ENCODE measurements at regions not wholly inside any gene's neighbourhood (a gene's known extent, or its start where the extent isn't known, plus 50 kb on each side); places are given as distances from the start of the nearest gene placed in this dataset.
"Not testable (repeated sequence)": the region's sequence is repeated elsewhere in the genome, so short reads cannot be mapped to it uniquely, and the experiment has no call there.

- no peak overlapping the region for H3K4me3 Mint-ChIP-seq
- Histone ChIP-seq H3K27ac (ENCODE audit: low read depth, low read length) (no peak overlapping the region), H3K4me3 (ENCODE audit: low read length) (no peak overlapping the region), H3K4me1 (ENCODE audit: control insufficient read depth in 2 of 2, insufficient read depth in 2 of 2, low read length in 2 of 2) (peaks cover 0 to 3% of the 10 kb centered on the region in 2 donors), H3K9me3 (ENCODE audit: control insufficient read depth in 2 of 3, low read length in 3 of 3) (no peaks in the 10 kb centered on the region), H3K27me3 (ENCODE audit: control insufficient read depth in 2 of 2, insufficient read depth in 2 of 2, low read length in 2 of 2) (no peaks in the 10 kb centered on the region), H3K36me3 (ENCODE audit: control insufficient read depth in 2 of 3, insufficient read depth in 3 of 3, low read length in 3 of 3) (no peaks in the 10 kb centered on the region)
- peak overlapping the region in 1 of 9 donors; percentile 23 for H3K27ac Mint-ChIP-seq
- H3K9me3 Mint-ChIP-seq, result peaks cover 0 to 3% (median 0%) of the 10 kb centered on the region in 11 donors
- ATAC-seq, result no peak
- intact Hi-C loops (cut with micrococcal nuclease), result loop anchor here (5.0 kb wide), 2 partner anchors 158 to 447 kb away; partner anchors contain the start of gene ADSS2 (in 1 of the 2)
- POLR2A ChIA-PET, result no interaction called here
- CTCF ChIA-PET, result interaction anchor here (0.8 kb wide), 1 partner anchor 958 kb away, joined by 4 read pairs; no protein-coding TSS in a partner anchor
- peaks cover 0 to 14% (median 6%) of the 10 kb centered on the region in 5 donors for H3K27me3 Mint-ChIP-seq
- H3K4me1 Mint-ChIP-seq, result peaks cover 7 to 21% (median 18%) of the 10 kb centered on the region in 7 donors
- no peak for DNase-seq
- H3K36me3 Mint-ChIP-seq, result peaks cover 0 to 4% (median 0%) of the 10 kb centered on the region in 5 donors
Observed at GRCh38 chr1:244294599-244295224, 157.0 kb downstream of the ADSS2 start.

DNA sequence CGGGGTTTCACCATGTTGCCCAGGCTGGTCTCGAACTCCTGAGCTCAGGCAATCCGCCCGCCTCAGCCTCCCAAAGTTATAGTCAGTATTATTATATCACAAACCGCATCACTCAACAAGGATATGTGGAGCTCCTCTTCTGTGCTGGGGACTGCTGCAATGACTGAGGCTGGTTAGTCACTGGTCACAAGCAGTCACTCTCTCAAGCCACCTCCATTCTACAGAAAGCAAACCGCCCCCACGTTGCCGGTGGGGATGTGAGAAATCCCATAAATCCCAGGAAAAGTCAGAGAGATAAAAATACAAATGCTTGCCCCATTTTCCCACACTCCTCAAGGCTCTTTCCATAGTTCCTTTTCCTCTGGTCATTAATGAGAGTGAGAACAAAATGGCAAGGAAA lies 155.7 kb downstream of the ADSS2 start:
- Histone ChIP-seq H3K27me3 (ENCODE audit: control insufficient read depth in 2 of 2, insufficient read depth in 2 of 2, low read length in 2 of 2) (no peaks in the 10 kb centered on the region), H3K4me3 (ENCODE audit: low read length) (no peak overlapping the region), H3K9me3 (ENCODE audit: control insufficient read depth in 2 of 3, low read length in 3 of 3) (no peaks in the 10 kb centered on the region), H3K36me3 (ENCODE audit: control insufficient read depth in 2 of 3, insufficient read depth in 3 of 3, low read length in 3 of 3) (no peaks in the 10 kb centered on the region), H3K4me1 (ENCODE audit: control insufficient read depth in 2 of 2, insufficient read depth in 2 of 2, low read length in 2 of 2) (peaks cover 0 to 3% of the 10 kb centered on the region in 2 donors), H3K27ac (ENCODE audit: low read depth, low read length) (no peak overlapping the region)
- ChIA-PET POLR2A (no interaction called here), CTCF (no interaction called here)
- peak overlapping the region in 1 of 9 donors; percentile 40 for H3K27ac Mint-ChIP-seq
- peaks cover 0 to 2% (median 0%) of the 10 kb centered on the region in 11 donors for H3K9me3 Mint-ChIP-seq
- no peak for DNase-seq
- H3K4me3 Mint-ChIP-seq, result no peak overlapping the region
- intact Hi-C loops (cut with micrococcal nuclease), result loop anchor here (5.0 kb wide), 2 partner anchors 156 to 449 kb away; partner anchors contain the start of gene ADSS2 (in 1 of the 2)
- ATAC-seq, result no peak
- peaks cover 0 to 8% (median 0%) of the 10 kb centered on the region in 5 donors for H3K27me3 Mint-ChIP-seq
- H3K4me1 Mint-ChIP-seq, result peaks cover 7 to 19% (median 13%) of the 10 kb centered on the region in 7 donors
- H3K36me3 Mint-ChIP-seq, result peaks cover 0 to 2% (median 0%) of the 10 kb centered on the region in 5 donors

GRCh38 chr1:244296447-244296846 lies 155.3 kb downstream of the ADSS2 start:
- Histone ChIP-seq H3K4me1 (ENCODE audit: control insufficient read depth in 2 of 2, insufficient read depth in 2 of 2, low read length in 2 of 2) (peaks cover 0 to 3% of the 10 kb centered on the region in 2 donors), H3K4me3 (ENCODE audit: low read length) (no peak overlapping the region), H3K27me3 (ENCODE audit: control insufficient read depth in 2 of 2, insufficient read depth in 2 of 2, low read length in 2 of 2) (no peaks in the 10 kb centered on the region), H3K36me3 (ENCODE audit: control insufficient read depth in 2 of 3, insufficient read depth in 3 of 3, low read length in 3 of 3) (no peaks in the 10 kb centered on the region), H3K27ac (ENCODE audit: low read depth, low read length) (no peak overlapping the region), H3K9me3 (ENCODE audit: control insufficient read depth in 2 of 3, low read length in 3 of 3) (no peaks in the 10 kb centered on the region)
- Mint-ChIP-seq H3K27ac (no peak overlapping the region), H3K36me3 (peaks cover 0 to 2% (median 0%) of the 10 kb centered on the region in 5 donors), H3K9me3 (peaks cover 0 to 2% (median 0%) of the 10 kb centered on the region in 11 donors), H3K4me1 (peaks cover 6 to 16% (median 8%) of the 10 kb centered on the region in 7 donors), H3K27me3 (peaks cover 0 to 8% (median 0%) of the 10 kb centered on the region in 5 donors), H3K4me3 (no peak overlapping the region)
- intact Hi-C loops (cut with micrococcal nuclease), result loop anchor here (5.0 kb wide), 2 partner anchors 156 to 449 kb away; partner anchors contain the start of gene ADSS2 (in 1 of the 2)
- CTCF ChIA-PET, result interaction anchor here (1.3 kb wide), 1 partner anchor 8 kb away, joined by 4 read pairs; no protein-coding TSS in a partner anchor
- POLR2A ChIA-PET, result interaction anchor here (0.6 kb wide), 2 partner anchors 23 to 440 kb away, joined by 3 to 4 read pairs; no protein-coding TSS in a partner anchor
- ATAC-seq, result no peak
- no peak for DNase-seq

- no peak overlapping the region for H3K27ac ChIP-seq (ENCODE audit: low read depth, low read length)
- H3K36me3 ChIP-seq (ENCODE audit: control insufficient read depth in 2 of 3, insufficient read depth in 3 of 3, low read length in 3 of 3), result no peaks in the 10 kb centered on the region
- Mint-ChIP-seq H3K4me1 (peaks cover 5 to 12% (median 8%) of the 10 kb centered on the region in 7 donors), H3K4me3 (no peak overlapping the region), H3K27me3 (peaks cover 0 to 4% (median 0%) of the 10 kb centered on the region in 5 donors), H3K9me3 (peaks cover 0 to 2% (median 0%) of the 10 kb centered on the region in 11 donors), H3K36me3 (peaks cover 0 to 2% (median 0%) of the 10 kb centered on the region in 5 donors), H3K27ac (peak overlapping the region in 1 of 9 donors; percentile 48)
- intact Hi-C loops (cut with micrococcal nuclease), result loop anchor here (5.0 kb wide), 2 partner anchors 155 to 450 kb away; partner anchors contain the start of gene ADSS2 (in 1 of the 2)
- no peaks in the 10 kb centered on the region for H3K9me3 ChIP-seq (ENCODE audit: control insufficient read depth in 2 of 3, low read length in 3 of 3)
- POLR2A ChIA-PET, result interaction anchor here (0.6 kb wide), 2 partner anchors 22 to 440 kb away, joined by 3 to 4 read pairs; no protein-coding TSS in a partner anchor
- H3K4me1 ChIP-seq (ENCODE audit: control insufficient read depth in 2 of 2, insufficient read depth in 2 of 2, low read length in 2 of 2), result peaks cover 0 to 3% of the 10 kb centered on the region in 2 donors
- no peak for DNase-seq
- no peak for ATAC-seq
- CTCF ChIA-PET, result interaction anchor here (1.3 kb wide), 1 partner anchor 8 kb away, joined by 4 read pairs; no protein-coding TSS in a partner anchor
- H3K27me3 ChIP-seq (ENCODE audit: control insufficient read depth in 2 of 2, insufficient read depth in 2 of 2, low read length in 2 of 2), result no peaks in the 10 kb centered on the region
- H3K4me3 ChIP-seq (ENCODE audit: low read length), result no peak overlapping the region
Observed at GRCh38 chr1:244297087-244297486, 154.6 kb downstream of the ADSS2 start.

DNA sequence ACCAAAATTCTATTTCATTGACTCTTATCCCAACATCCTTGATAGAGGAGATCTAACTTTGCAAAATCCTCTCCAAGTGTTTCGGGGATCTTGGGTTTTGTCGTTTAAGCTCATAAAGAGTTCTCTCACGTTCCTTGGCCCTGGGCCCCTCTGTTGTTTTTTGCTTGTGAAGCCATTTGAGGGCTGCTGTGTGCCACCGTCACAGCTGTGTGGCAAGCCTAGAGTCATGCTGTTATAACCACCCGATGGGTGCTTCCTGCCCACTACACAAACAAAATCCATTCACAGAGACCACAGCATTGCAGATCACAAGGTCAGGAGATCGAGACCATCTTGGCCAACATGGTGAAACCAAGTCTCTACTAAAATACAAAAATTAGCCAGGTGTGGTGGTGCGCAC lies 154.1 kb downstream of the ADSS2 start:
- no peaks in the 10 kb centered on the region for H3K36me3 ChIP-seq (ENCODE audit: control insufficient read depth in 2 of 3, insufficient read depth in 3 of 3, low read length in 3 of 3)
- Mint-ChIP-seq H3K4me3 (no peak overlapping the region), H3K27me3 (peaks cover 0 to 2% (median 0%) of the 10 kb centered on the region in 5 donors), H3K36me3 (peaks cover 0 to 2% (median 0%) of the 10 kb centered on the region in 5 donors), H3K27ac (peak overlapping the region in 5 of 9 donors; percentile 34 to 85 (median 48)), H3K9me3 (peaks cover 0 to 2% (median 0%) of the 10 kb centered on the region in 11 donors), H3K4me1 (peaks cover 5 to 12% (median 8%) of the 10 kb centered on the region in 7 donors)
- H3K4me3 ChIP-seq (ENCODE audit: low read length), result no peak overlapping the region
- no peaks in the 10 kb centered on the region for H3K27me3 ChIP-seq (ENCODE audit: control insufficient read depth in 2 of 2, insufficient read depth in 2 of 2, low read length in 2 of 2)
- H3K4me1 ChIP-seq (ENCODE audit: control insufficient read depth in 2 of 2, insufficient read depth in 2 of 2, low read length in 2 of 2), result peaks cover 0 to 3% of the 10 kb centered on the region in 2 donors
- ChIA-PET POLR2A (no interaction called here), CTCF (interaction anchor here (1.3 kb wide), 1 partner anchor 9 kb away, joined by 4 read pairs; no protein-coding TSS in a partner anchor)
- H3K9me3 ChIP-seq (ENCODE audit: control insufficient read depth in 2 of 3, low read length in 3 of 3), result no peaks in the 10 kb centered on the region
- H3K27ac ChIP-seq (ENCODE audit: low read depth, low read length), result no peak overlapping the region
- intact Hi-C loops (cut with micrococcal nuclease), result loop anchor here (2.0 to 5.0 kb wide), 4 partner anchors 21 to 450 kb away; partner anchors contain the start of gene ADSS2 (in 2 of the 2)
- DNase-seq (no peak), ATAC-seq (no peak)

DNA sequence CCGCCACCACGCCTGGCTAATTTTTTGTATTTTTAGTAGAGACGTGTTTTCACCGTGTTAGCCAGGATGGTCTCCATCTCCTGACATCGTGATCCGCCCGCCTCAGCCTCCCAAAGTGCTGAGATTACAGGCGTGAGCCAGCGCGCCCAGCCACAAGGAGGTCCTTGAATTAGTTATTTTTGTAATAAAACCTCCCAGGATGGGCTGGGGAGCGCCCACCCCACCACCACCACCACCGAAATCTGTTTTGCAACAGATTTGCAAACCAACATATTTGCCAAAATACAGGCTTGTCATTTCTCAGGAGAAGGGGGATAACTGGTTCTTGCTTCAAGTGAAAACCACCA lies 151.7 kb downstream of the ADSS2 start:
- H3K9me3 ChIP-seq (ENCODE audit: control insufficient read depth in 2 of 3, low read length in 3 of 3); H3K9me3 Mint-ChIP-seq; H3K36me3 Mint-ChIP-seq; H3K4me1 ChIP-seq (ENCODE audit: control insufficient read depth in 2 of 2, insufficient read depth in 2 of 2, low read length in 2 of 2); DNase-seq; H3K27me3 Mint-ChIP-seq; H3K27me3 ChIP-seq (ENCODE audit: control insufficient read depth in 2 of 2, insufficient read depth in 2 of 2, low read length in 2 of 2); intact Hi-C loops (cut with micrococcal nuclease); ATAC-seq; H3K36me3 ChIP-seq (ENCODE audit: control insufficient read depth in 2 of 3, insufficient read depth in 3 of 3, low read length in 3 of 3): not testable (repeated sequence)
- Histone ChIP-seq H3K27ac (ENCODE audit: low read depth, low read length) (peak overlapping the region; percentile 52), H3K4me3 (ENCODE audit: low read length) (peak overlapping the region; percentile 58)
- Mint-ChIP-seq H3K27ac (peak overlapping the region in 8 of 9 donors; percentile 83 to 98 (median 94)), H3K4me1 (peaks cover 5 to 17% (median 8%) of the 10 kb centered on the region in 7 donors), H3K4me3 (peak overlapping the region in 9 of 10 donors; percentile 69 to 89 (median 84))
- POLR2A ChIA-PET, result interaction anchor here (0.6 kb wide), 1 partner anchor 103 kb away, joined by 3 read pairs; no protein-coding TSS in a partner anchor
- CTCF ChIA-PET, result interaction anchor here (0.6 to 1.6 kb wide), 4 partner anchors 9 to 957 kb away, joined by 7 to 20 read pairs (median 10); no protein-coding TSS in a partner anchor
